ENCODE measurements at regions not wholly inside any gene's neighbourhood (a gene's known extent, or its start where the extent isn't known, plus 50 kb on each side); places are given as distances from the start of the nearest gene placed in this dataset.
A peak's percentile ranks its signal among the peaks of the same experiment; 100 is the strongest.

DNA sequence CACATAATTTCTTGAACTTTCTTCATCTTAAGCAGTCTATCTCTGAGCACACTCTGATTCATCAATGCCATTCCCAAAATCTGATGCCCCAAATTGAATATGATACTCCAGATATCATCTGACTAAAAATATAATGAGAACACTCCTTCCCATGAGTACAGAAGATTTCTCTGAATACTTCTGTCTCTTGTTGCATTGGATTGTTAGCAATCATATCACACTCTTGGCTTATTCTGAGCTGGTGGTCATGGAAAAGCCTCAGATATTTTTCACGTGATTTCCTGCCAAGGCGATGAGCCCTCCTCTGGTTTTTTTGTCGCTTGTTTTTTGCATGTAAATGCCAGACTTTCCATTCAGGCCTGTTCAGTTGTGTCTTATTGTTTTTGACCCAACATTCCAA lies 87.2 kb downstream of the NOG start:
- Histone ChIP-seq H3K27ac (ENCODE audit: low read depth, low read length) (no peak overlapping the region), H3K4me3 (ENCODE audit: low read length) (no peak overlapping the region), H3K27me3 (ENCODE audit: control insufficient read depth in 2 of 2, insufficient read depth in 2 of 2, low read length in 2 of 2) (no peaks in the 10 kb centered on the region), H3K9me3 (ENCODE audit: control insufficient read depth in 2 of 3, low read length in 3 of 3) (no peaks in the 10 kb centered on the region), H3K4me1 (ENCODE audit: control insufficient read depth in 2 of 2, insufficient read depth in 2 of 2, low read length in 2 of 2) (peaks cover 19 to 20% of the 10 kb centered on the region in 2 donors), H3K36me3 (ENCODE audit: control insufficient read depth in 2 of 3, insufficient read depth in 3 of 3, low read length in 3 of 3) (no peaks in the 10 kb centered on the region)
- H3K27ac Mint-ChIP-seq = no peak overlapping the region
- H3K4me3 Mint-ChIP-seq = peak overlapping the region in 1 of 10 donors; percentile 45
- POLR2A ChIA-PET = interaction anchor here (0.7 kb wide), 1 partner anchor 35 kb away, joined by 3 read pairs; no protein-coding TSS in a partner anchor
- peaks cover 7 to 23% (median 17%) of the 10 kb centered on the region in 7 donors for H3K4me1 Mint-ChIP-seq
- no peaks in the 10 kb centered on the region for H3K9me3 Mint-ChIP-seq
- H3K36me3 Mint-ChIP-seq = no peaks in the 10 kb centered on the region
- no peak for ATAC-seq
- DNase-seq = no peak
- H3K27me3 Mint-ChIP-seq = peaks cover 13 to 45% (median 24%) of the 10 kb centered on the region in 5 donors
- CTCF ChIA-PET = interaction anchor here (0.9 to 1.7 kb wide), 3 partner anchors 35 to 183 kb away, joined by 3 to 7 read pairs (median 3); no protein-coding TSS in a partner anchor
- intact Hi-C loops (cut with micrococcal nuclease) = loop anchor here in 1 of 2 donors (1.0 kb wide), 1 partner anchor 100 kb away; no protein-coding TSS in a partner anchor

GRCh38 chr17:56681561-56682266 lies 88.2 kb downstream of the NOG start:
- ChIA-PET POLR2A (no interaction called here), CTCF (interaction anchor here (0.7 to 1.1 kb wide), 4 partner anchors 70 to 182 kb away, joined by 3 to 5 read pairs (median 3); no protein-coding TSS in a partner anchor)
- Mint-ChIP-seq H3K4me3 (no peak overlapping the region), H3K36me3 (peaks cover 0 to 4% (median 0%) of the 10 kb centered on the region in 5 donors), H3K27me3 (peaks cover 13 to 45% (median 32%) of the 10 kb centered on the region in 5 donors), H3K4me1 (peaks cover 7 to 22% (median 17%) of the 10 kb centered on the region in 7 donors), H3K27ac (no peak overlapping the region), H3K9me3 (no peaks in the 10 kb centered on the region)
- DNase-seq (peak in 3 of 9 donors; percentile 8 to 26 (median 13)), ATAC-seq (peak; percentile 40)
- Histone ChIP-seq H3K9me3 (ENCODE audit: control insufficient read depth in 2 of 3, low read length in 3 of 3) (no peaks in the 10 kb centered on the region), H3K27me3 (ENCODE audit: control insufficient read depth in 2 of 2, insufficient read depth in 2 of 2, low read length in 2 of 2) (no peaks in the 10 kb centered on the region), H3K36me3 (ENCODE audit: control insufficient read depth in 2 of 3, insufficient read depth in 3 of 3, low read length in 3 of 3) (no peaks in the 10 kb centered on the region), H3K4me3 (ENCODE audit: low read length) (no peak overlapping the region), H3K27ac (ENCODE audit: low read depth, low read length) (no peak overlapping the region), H3K4me1 (ENCODE audit: control insufficient read depth in 2 of 2, insufficient read depth in 2 of 2, low read length in 2 of 2) (peaks cover 13 to 19% of the 10 kb centered on the region in 2 donors)
- intact Hi-C loops (cut with micrococcal nuclease) = no loop called here

DNA sequence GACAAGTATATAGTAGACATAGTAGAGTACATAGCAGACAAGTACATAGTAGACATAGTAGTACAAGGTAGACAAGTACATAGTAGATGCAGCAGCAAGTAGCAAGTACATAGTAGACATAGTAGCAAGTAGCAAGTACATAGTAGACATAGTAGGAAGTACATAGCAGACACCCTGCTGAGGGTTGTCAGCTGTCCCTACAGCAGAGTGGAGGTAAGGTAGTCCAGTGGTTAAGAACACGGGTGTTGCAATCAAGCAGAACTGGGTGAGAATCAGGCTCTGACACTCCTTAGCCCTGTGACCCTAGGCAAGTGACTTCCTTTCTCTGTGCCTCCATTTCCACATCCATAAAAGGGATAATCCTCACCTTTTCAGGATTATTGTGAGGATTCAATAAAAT lies 94.7 kb downstream of the NOG start:
- DNase-seq (no peak), ATAC-seq (no peak)
- Mint-ChIP-seq H3K4me1 (peaks cover 0 to 6% (median 2%) of the 10 kb centered on the region in 7 donors), H3K36me3 (peaks cover 0 to 4% (median 0%) of the 10 kb centered on the region in 5 donors), H3K27me3 (peaks cover 0 to 53% (median 30%) of the 10 kb centered on the region in 5 donors), H3K27ac (no peak overlapping the region), H3K4me3 (no peak overlapping the region), H3K9me3 (peaks cover 0 to 3% (median 0%) of the 10 kb centered on the region in 11 donors)
- H3K4me3 ChIP-seq (ENCODE audit: low read length) = no peak overlapping the region
- no peaks in the 10 kb centered on the region for H3K27me3 ChIP-seq (ENCODE audit: control insufficient read depth in 2 of 2, insufficient read depth in 2 of 2, low read length in 2 of 2)
- H3K27ac ChIP-seq (ENCODE audit: low read depth, low read length) = no peak overlapping the region
- ChIA-PET POLR2A (no interaction called here), CTCF (interaction anchor here (0.6 kb wide), 1 partner anchor 131 kb away, joined by 3 read pairs; no protein-coding TSS in a partner anchor)
- no peaks in the 10 kb centered on the region for H3K4me1 ChIP-seq (ENCODE audit: control insufficient read depth in 2 of 2, insufficient read depth in 2 of 2, low read length in 2 of 2)
- no peaks in the 10 kb centered on the region for H3K9me3 ChIP-seq (ENCODE audit: control insufficient read depth in 2 of 3, low read length in 3 of 3)
- H3K36me3 ChIP-seq (ENCODE audit: control insufficient read depth in 2 of 3, insufficient read depth in 3 of 3, low read length in 3 of 3) = no peaks in the 10 kb centered on the region
- intact Hi-C loops (cut with micrococcal nuclease) = no loop called here

DNA sequence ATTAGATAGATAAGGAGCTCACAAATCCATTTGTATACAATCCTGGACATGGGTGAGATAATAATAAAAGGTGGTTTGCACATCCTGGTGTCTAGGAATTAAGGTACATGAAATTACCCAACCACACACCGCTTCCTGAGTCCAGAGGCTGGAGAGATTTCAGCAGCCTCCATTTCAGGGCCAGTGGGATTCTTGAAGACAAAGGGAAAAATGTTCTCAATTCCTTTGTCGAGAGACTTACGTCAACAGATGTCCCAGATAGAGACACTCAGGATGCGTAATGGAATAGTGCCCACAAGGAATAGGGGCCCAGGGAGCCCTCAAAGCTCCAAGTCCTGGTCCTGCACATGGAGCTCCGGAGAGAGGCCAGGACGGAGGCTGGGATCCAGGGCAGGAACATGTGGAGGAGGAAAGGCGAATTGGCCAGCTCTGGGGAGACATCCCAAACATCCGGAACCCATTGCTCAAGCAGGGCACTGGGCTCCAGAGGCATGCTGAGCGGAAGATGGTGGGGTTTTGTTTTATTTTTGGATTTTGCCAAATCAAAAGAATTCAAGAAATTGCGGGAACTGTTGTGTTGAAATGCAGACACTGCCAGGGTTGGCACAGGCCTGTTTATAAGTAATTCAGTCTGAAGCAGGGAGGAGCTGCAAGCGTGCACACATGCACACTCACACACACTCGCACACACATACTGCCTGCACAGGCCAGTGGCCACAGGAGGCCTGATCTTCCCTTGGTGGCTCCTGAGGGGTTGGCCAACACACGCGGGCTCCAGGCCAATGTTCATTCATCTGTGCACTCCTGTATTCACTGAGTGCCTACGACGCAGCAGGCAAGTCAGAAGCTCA lies 97.2 kb downstream of the NOG start:
- peaks cover 0 to 3% (median 0%) of the 10 kb centered on the region in 11 donors for H3K9me3 Mint-ChIP-seq
- H3K9me3 ChIP-seq (ENCODE audit: control insufficient read depth in 2 of 3, low read length in 3 of 3) = no peaks in the 10 kb centered on the region
- no peaks in the 10 kb centered on the region for H3K27me3 ChIP-seq (ENCODE audit: control insufficient read depth in 2 of 2, insufficient read depth in 2 of 2, low read length in 2 of 2)
- no peak overlapping the region for H3K27ac ChIP-seq (ENCODE audit: low read depth, low read length)
- H3K36me3 ChIP-seq (ENCODE audit: control insufficient read depth in 2 of 3, insufficient read depth in 3 of 3, low read length in 3 of 3) = no peaks in the 10 kb centered on the region
- H3K27ac Mint-ChIP-seq = no peak overlapping the region
- no peak for DNase-seq
- no peaks in the 10 kb centered on the region for H3K4me1 ChIP-seq (ENCODE audit: control insufficient read depth in 2 of 2, insufficient read depth in 2 of 2, low read length in 2 of 2)
- H3K36me3 Mint-ChIP-seq = peaks cover 0 to 4% (median 0%) of the 10 kb centered on the region in 5 donors
- no peak for ATAC-seq
- ChIA-PET CTCF (interaction anchor here (0.9 kb wide), 1 partner anchor 25 kb away, joined by 3 read pairs; no protein-coding TSS in a partner anchor), POLR2A (no interaction called here)
- H3K27me3 Mint-ChIP-seq = peaks cover 0 to 50% (median 15%) of the 10 kb centered on the region in 5 donors
- no peak overlapping the region for H3K4me3 Mint-ChIP-seq
- intact Hi-C loops (cut with micrococcal nuclease) = no loop called here
- no peak overlapping the region for H3K4me3 ChIP-seq (ENCODE audit: low read length)
- H3K4me1 Mint-ChIP-seq = no peaks in the 10 kb centered on the region

DNA sequence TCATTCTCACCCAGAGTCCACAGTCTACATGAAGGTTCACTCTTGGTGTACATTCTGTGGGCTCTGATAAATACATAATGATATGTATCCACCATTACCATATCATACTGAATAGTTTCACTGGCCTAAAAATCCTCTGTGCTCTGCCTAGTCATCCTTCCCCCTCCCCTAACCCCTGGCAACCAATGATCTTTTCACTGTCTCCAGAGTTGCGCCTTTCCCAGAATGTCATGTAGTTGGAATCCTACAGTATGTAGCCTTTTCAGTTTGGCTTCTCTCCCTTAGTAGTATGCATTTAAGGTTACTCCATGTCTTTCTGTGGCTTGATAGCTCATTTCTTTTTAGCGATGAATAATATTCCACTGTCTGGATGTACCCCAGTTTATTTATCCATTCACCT lies 101.3 kb downstream of the NOG start:
- Mint-ChIP-seq H3K36me3 (no peaks in the 10 kb centered on the region), H3K27ac (no peak overlapping the region), H3K4me3 (no peak overlapping the region), H3K27me3 (peaks cover 0 to 37% (median 0%) of the 10 kb centered on the region in 5 donors), H3K9me3 (peaks cover 0 to 3% (median 0%) of the 10 kb centered on the region in 11 donors), H3K4me1 (peaks cover 0 to 2% (median 0%) of the 10 kb centered on the region in 7 donors)
- no peaks in the 10 kb centered on the region for H3K9me3 ChIP-seq (ENCODE audit: control insufficient read depth in 2 of 3, low read length in 3 of 3)
- H3K4me1 ChIP-seq (ENCODE audit: control insufficient read depth in 2 of 2, insufficient read depth in 2 of 2, low read length in 2 of 2) = no peaks in the 10 kb centered on the region
- ChIA-PET CTCF (interaction anchor here (0.7 kb wide), 1 partner anchor 549 kb away, joined by 3 read pairs; no protein-coding TSS in a partner anchor), POLR2A (no interaction called here)
- intact Hi-C loops (cut with micrococcal nuclease) = no loop called here
- H3K36me3 ChIP-seq (ENCODE audit: control insufficient read depth in 2 of 3, insufficient read depth in 3 of 3, low read length in 3 of 3) = no peaks in the 10 kb centered on the region
- H3K4me3 ChIP-seq (ENCODE audit: low read length) = no peak overlapping the region
- ATAC-seq (no peak), DNase-seq (no peak)
- H3K27ac ChIP-seq (ENCODE audit: low read depth, low read length) = no peak overlapping the region
- H3K27me3 ChIP-seq (ENCODE audit: control insufficient read depth in 2 of 2, insufficient read depth in 2 of 2, low read length in 2 of 2) = no peaks in the 10 kb centered on the region

DNA sequence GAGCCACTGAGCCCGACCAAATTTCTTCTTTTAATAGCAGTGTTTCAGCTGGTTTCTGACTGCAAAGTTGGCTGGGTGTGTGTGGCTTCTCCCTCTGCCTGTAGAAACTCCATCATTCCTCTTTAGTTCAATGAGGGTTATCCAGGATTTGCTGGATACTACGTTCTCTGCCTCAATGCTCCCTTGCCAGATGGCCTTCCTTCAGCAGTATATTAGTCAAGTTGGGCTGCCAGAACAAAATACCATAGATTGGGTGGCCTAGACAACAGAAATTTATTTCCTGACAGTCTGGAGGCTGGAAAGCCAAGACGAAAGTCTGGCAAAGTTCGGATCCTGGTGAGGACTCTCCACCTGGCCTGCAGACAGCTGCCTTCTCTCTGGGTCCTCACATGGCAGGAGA lies 103.7 kb downstream of the NOG start:
- DNase-seq = no peak
- Histone ChIP-seq H3K27ac (ENCODE audit: low read depth, low read length) (no peak overlapping the region), H3K4me1 (ENCODE audit: control insufficient read depth in 2 of 2, insufficient read depth in 2 of 2, low read length in 2 of 2) (no peaks in the 10 kb centered on the region), H3K36me3 (ENCODE audit: control insufficient read depth in 2 of 3, insufficient read depth in 3 of 3, low read length in 3 of 3) (no peaks in the 10 kb centered on the region), H3K4me3 (ENCODE audit: low read length) (no peak overlapping the region), H3K9me3 (ENCODE audit: control insufficient read depth in 2 of 3, low read length in 3 of 3) (no peaks in the 10 kb centered on the region), H3K27me3 (ENCODE audit: control insufficient read depth in 2 of 2, insufficient read depth in 2 of 2, low read length in 2 of 2) (no peaks in the 10 kb centered on the region)
- H3K36me3 Mint-ChIP-seq = no peaks in the 10 kb centered on the region
- H3K27me3 Mint-ChIP-seq = peaks cover 0 to 31% (median 0%) of the 10 kb centered on the region in 5 donors
- ChIA-PET CTCF (no interaction called here), POLR2A (no interaction called here)
- H3K27ac Mint-ChIP-seq = no peak overlapping the region
- no peak overlapping the region for H3K4me3 Mint-ChIP-seq
- H3K9me3 Mint-ChIP-seq = no peaks in the 10 kb centered on the region
- peaks cover 0 to 2% (median 0%) of the 10 kb centered on the region in 7 donors for H3K4me1 Mint-ChIP-seq
- intact Hi-C loops (cut with micrococcal nuclease) = no loop called here
- no peak for ATAC-seq

Measured in naive thymus-derived CD4-positive, alpha-beta T cell (primary cell).